Neuronal stem cell (in vitro differentiated cells): ENCODE measurements at regions not wholly inside any gene's neighbourhood (a gene's known extent, or its start where the extent isn't known, plus 50 kb on each side); places are given as distances from the start of the nearest gene placed in this dataset.

ENCODE experiments used
- DNase-seq: peaks from one replicate; pipeline ENCODE4 v3.0.0-alpha.2; 2013; ENCODE audit warnings: low spot score
- H2AFZ ChIP-seq: one replicate; pipeline ENCODE4 v1.6.1; 2013; ENCODE audit warnings: mild to moderate bottlenecking, low read length, inconsistent platforms
- H2AK5ac ChIP-seq: 2 replicates; pipeline ENCODE4 v1.6.1; 2013; ENCODE audit warnings: low read depth, mild to moderate bottlenecking, inconsistent platforms, low read length, moderate library complexity, mixed read lengths
- H2BK120ac ChIP-seq: 2 replicates; pipeline ENCODE4 v1.6.1; 2013; ENCODE audit warnings: low read depth, mild to moderate bottlenecking, inconsistent platforms, low read length, moderate library complexity, mixed read lengths
- H2BK12ac ChIP-seq: one replicate; pipeline ENCODE4 v1.6.1; 2013; ENCODE audit warnings: low read length, inconsistent platforms
- H2BK15ac ChIP-seq: 2 replicates; pipeline ENCODE4 v1.6.1; 2013; ENCODE audit warnings: mild to moderate bottlenecking, low read length, inconsistent platforms, mixed read lengths
- H2BK5ac ChIP-seq: one replicate; pipeline ENCODE4 v1.6.1; 2013; ENCODE audit warnings: inconsistent platforms, mild to moderate bottlenecking, low read length, moderate library complexity
- H3K14ac ChIP-seq: one replicate; pipeline ENCODE4 v1.6.1; 2013; ENCODE audit warnings: low read length, inconsistent platforms
- H3K18ac ChIP-seq: 2 replicates; pipeline ENCODE4 v1.6.1; 2013; ENCODE audit warnings: low read length, inconsistent platforms
- H3K23ac ChIP-seq: 2 replicates; pipeline ENCODE4 v1.6.1; 2013; ENCODE audit warnings: low read depth, mild to moderate bottlenecking, mixed read lengths, low read length, inconsistent platforms; ENCODE audit not compliant: poor library complexity
- H3K27ac ChIP-seq: replicated peaks from 3 replicates; pipeline ENCODE4 v1.5.1; 2013; ENCODE audit warnings: low read length, inconsistent platforms
- H3K27me3 ChIP-seq, 3 experiments: 2 replicates each; pipeline ENCODE4 v1.6.1; 2013; ENCODE audit warnings: low read length in 3 of 3, mild to moderate bottlenecking in 2 of 3, inconsistent platforms in 1 of 3, low read depth in 1 of 3, mixed read lengths in 1 of 3, moderate library complexity in 1 of 3; ENCODE audit not compliant: control insufficient read depth in 3 of 3, insufficient read depth in 3 of 3
- H3K36me3 ChIP-seq, 2 donors: replicated peaks in 1 of 2; 2 replicates each; pipeline ENCODE4 v1.6.1; 2013; ENCODE audit warnings: low read length in 2 of 2; ENCODE audit not compliant: control insufficient read depth in 2 of 2, insufficient read depth in 2 of 2
- H3K4ac ChIP-seq: 2 replicates; pipeline ENCODE4 v1.6.1; 2013; ENCODE audit warnings: inconsistent platforms, mild to moderate bottlenecking, low read length, moderate library complexity
- H3K4me1 ChIP-seq, 2 donors: 1 replicate in 1 of 2; 2 replicates in 1 of 2; pipeline ENCODE4 v1.6.1; 2013; ENCODE audit warnings: low read length in 2 of 2, low read depth in 1 of 2; ENCODE audit not compliant: control insufficient read depth in 2 of 2, insufficient read depth in 1 of 2
- H3K4me2 ChIP-seq: one replicate; pipeline ENCODE4 v1.6.1; 2013; ENCODE audit warnings: mild to moderate bottlenecking, low read length, inconsistent platforms; ENCODE audit not compliant: insufficient read depth, poor library complexity, severe bottlenecking
- H3K4me3 ChIP-seq, 2 donors: 2 replicates each; pipeline ENCODE4 v1.5.1; 2013; ENCODE audit warnings: low read length in 2 of 2, mild to moderate bottlenecking in 2 of 2, inconsistent platforms in 1 of 2, moderate library complexity in 1 of 2
- H3K79me1 ChIP-seq: one replicate; pipeline ENCODE4 v1.6.1; 2013; ENCODE audit warnings: low read depth, mild to moderate bottlenecking, inconsistent platforms, low read length, moderate library complexity
- H3K9ac ChIP-seq: one replicate; pipeline ENCODE4 v1.6.1; 2013; ENCODE audit warnings: mild to moderate bottlenecking, low read depth, low read length, inconsistent platforms; ENCODE audit not compliant: poor library complexity
- H3K9me3 ChIP-seq, 2 donors: replicated peaks in 1 of 2; 2 replicates each; pipeline versions ENCODE3 to v1.6.1; 2013; ENCODE audit warnings: low read length in 2 of 2, mild to moderate bottlenecking in 2 of 2, inconsistent platforms in 1 of 2, low read depth in 1 of 2, mixed read lengths in 1 of 2, moderate library complexity in 1 of 2; ENCODE audit not compliant: control insufficient read depth in 2 of 2, insufficient read depth in 1 of 2
- H4K8ac ChIP-seq: one replicate; pipeline ENCODE4 v1.6.1; 2013; ENCODE audit warnings: low read depth, mild to moderate bottlenecking, inconsistent platforms, low read length, moderate library complexity
- H4K91ac ChIP-seq: one replicate; pipeline ENCODE4 v1.6.1; 2013; ENCODE audit warnings: low read length, low read depth, mild to moderate bottlenecking, inconsistent platforms; ENCODE audit not compliant: poor library complexity
- WGBS, 2 donors: extraction: QIAGEN DNeasy Blood & Tissue Kit; methylation state at CpG; one replicate each; pipeline ENCODE4 v1.1.7; 2013; ENCODE audit warnings: missing lambda C conversion rate in 2 of 2, mixed read lengths in 1 of 2; ENCODE audit not compliant: insufficient read length in 2 of 2, insufficient replicate concordance in 1 of 2; ENCODE audit errors: extremely low coverage in 2 of 2; 5-methylcytosine and 5-hydroxymethylcytosine counted together

DNA sequence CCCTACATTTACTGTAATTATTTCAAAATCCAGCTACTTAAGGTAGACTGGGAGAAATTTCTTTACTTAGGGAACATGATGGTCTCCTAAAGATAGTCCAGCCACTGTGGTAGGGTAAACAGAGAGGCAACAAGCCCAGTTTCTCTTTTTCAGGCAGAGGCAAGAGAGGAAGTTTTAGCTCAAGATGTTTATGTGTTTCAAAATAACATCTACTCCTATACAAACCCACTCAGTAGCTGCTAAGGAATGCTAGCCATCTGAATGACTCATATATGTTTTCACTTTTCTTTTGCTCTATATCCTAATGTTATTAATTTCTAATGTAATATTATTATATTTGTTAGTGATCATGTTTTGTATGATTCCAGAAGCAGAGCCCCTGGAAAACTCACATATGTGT, 856.6 kb downstream of the PLA2G4A start:
- Histone ChIP-seq H2AK5ac (no peak overlapping the region), H2BK120ac (no peak overlapping the region), H3K27me3 (no peaks in the 10 kb centered on the region), H3K23ac (no peak overlapping the region), H2BK15ac (no peak overlapping the region), H3K18ac (no peak overlapping the region), H3K9me3 (no peaks in the 10 kb centered on the region), H2BK12ac (no peak overlapping the region), H4K91ac (no peak overlapping the region), H2BK5ac (no peak overlapping the region), H3K27ac (no peak overlapping the region), H3K4me2 (no peak overlapping the region), H3K79me1 (no peaks in the 10 kb centered on the region), H3K4me3 (no peak overlapping the region), H3K9ac (no peak overlapping the region), H3K14ac (no peak overlapping the region), H3K4me1 (no peaks in the 10 kb centered on the region), H3K4ac (no peak overlapping the region), H3K36me3 (no peaks in the 10 kb centered on the region), H2AFZ (no peak overlapping the region), H4K8ac (no peak overlapping the region)
- DNase-seq: no peak

DNA sequence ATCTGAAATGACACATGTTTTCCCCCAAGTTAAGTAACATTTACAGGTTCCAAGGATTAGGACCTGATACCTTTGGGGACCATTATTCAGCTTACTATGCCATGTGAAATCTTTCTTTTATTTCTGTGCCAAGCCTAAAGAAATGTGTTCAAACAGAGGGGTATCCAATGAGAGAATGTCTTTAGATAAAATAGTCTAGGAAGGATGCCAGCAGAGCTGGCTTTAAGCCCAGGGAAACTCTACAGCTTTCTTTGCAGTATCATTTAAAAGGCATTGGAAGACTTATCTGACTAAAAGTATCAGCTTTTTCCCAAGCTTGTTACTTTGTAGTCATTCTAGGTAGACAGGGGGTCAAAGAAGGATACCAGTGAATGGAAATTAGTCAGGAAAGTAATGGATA, 860.4 kb downstream of the PLA2G4A start:
- Histone ChIP-seq H4K91ac (no peak overlapping the region), H3K23ac (no peak overlapping the region), H3K27me3 (no peaks in the 10 kb centered on the region), H2BK5ac (no peak overlapping the region), H2BK15ac (no peak overlapping the region), H3K9me3 (no peaks in the 10 kb centered on the region), H2BK120ac (no peak overlapping the region), H2AFZ (no peak overlapping the region), H3K79me1 (no peaks in the 10 kb centered on the region), H3K14ac (no peak overlapping the region), H3K4me1 (no peaks in the 10 kb centered on the region), H3K4me3 (no peak overlapping the region), H3K4ac (no peak overlapping the region), H3K9ac (no peak overlapping the region), H2BK12ac (no peak overlapping the region), H3K36me3 (no peaks in the 10 kb centered on the region), H3K18ac (no peak overlapping the region), H3K4me2 (no peak overlapping the region), H3K27ac (no peak overlapping the region), H4K8ac (no peak overlapping the region), H2AK5ac (no peak overlapping the region)
- DNase-seq: no peak

DNA sequence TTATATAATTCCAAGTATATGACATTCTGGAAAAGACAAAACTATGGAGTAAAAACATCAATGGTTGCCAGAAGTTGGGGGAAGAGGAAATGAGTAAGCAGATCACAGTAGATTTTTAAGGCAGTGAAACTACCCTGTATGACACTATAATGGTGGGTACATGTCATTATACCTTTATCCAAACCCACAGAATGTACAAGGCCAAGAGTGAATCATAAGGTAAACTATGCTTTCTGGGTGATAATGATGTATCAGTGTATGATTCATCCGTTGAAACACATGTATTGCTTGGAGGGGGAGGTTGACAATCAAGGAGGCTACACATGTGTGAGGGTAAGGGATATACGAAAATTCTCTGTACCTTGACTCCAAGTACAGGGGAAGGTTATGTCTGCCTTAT, 862.7 kb downstream of the PLA2G4A start:
- Histone ChIP-seq H2BK15ac (no peak overlapping the region), H2BK120ac (no peak overlapping the region), H3K4me3 (no peak overlapping the region), H3K79me1 (no peaks in the 10 kb centered on the region), H3K36me3 (no peaks in the 10 kb centered on the region), H3K4me1 (no peaks in the 10 kb centered on the region), H3K23ac (no peak overlapping the region), H3K27ac (no peak overlapping the region), H3K14ac (no peak overlapping the region), H3K9me3 (no peaks in the 10 kb centered on the region), H3K4ac (no peak overlapping the region), H3K27me3 (no peaks in the 10 kb centered on the region), H3K9ac (no peak overlapping the region), H2BK12ac (no peak overlapping the region), H4K8ac (no peak overlapping the region), H2AK5ac (no peak overlapping the region), H3K4me2 (no peak overlapping the region), H4K91ac (no peak overlapping the region), H2BK5ac (no peak overlapping the region), H2AFZ (no peak overlapping the region), H3K18ac (no peak overlapping the region)
- no peak for DNase-seq
- WGBS, 2 donors: no CpG with 5 or more reads among the region's 2 CpGs

DNA sequence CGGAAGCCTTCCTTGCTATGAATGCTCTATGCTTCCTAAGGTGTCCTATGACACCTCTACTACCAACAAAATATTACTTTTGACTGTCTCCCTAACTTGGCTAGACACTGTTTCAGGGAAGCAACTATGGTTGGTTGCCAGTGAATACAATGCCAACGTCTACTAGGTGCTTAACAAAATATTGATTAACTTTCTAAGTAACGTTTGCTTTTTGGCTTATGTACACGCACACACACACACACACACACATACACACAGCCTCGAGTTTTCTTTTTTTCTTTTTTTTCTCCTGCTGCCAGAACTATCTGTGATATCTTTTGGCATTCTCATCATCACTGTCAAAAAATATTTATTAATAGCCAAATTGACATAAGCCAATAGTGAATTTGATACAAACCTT, 864.0 kb downstream of the PLA2G4A start:
- Histone ChIP-seq H4K8ac (no peak overlapping the region), H3K9me3 (no peaks in the 10 kb centered on the region), H3K23ac (no peak overlapping the region), H2BK12ac (no peak overlapping the region), H3K36me3 (no peaks in the 10 kb centered on the region), H3K14ac (no peak overlapping the region), H4K91ac (no peak overlapping the region), H3K79me1 (no peaks in the 10 kb centered on the region), H3K4me1 (no peaks in the 10 kb centered on the region), H2AK5ac (no peak overlapping the region), H2AFZ (no peak overlapping the region), H3K4ac (no peak overlapping the region), H2BK5ac (no peak overlapping the region), H2BK120ac (no peak overlapping the region), H3K4me3 (no peak overlapping the region), H2BK15ac (no peak overlapping the region), H3K27ac (no peak overlapping the region), H3K4me2 (no peak overlapping the region), H3K9ac (no peak overlapping the region), H3K27me3 (no peaks in the 10 kb centered on the region), H3K18ac (no peak overlapping the region)
- DNase-seq: no peak
- no CpG with 5 or more reads among the region's 5 CpGs for WGBS, 2 donors
